Choroid plexus epithelial cell (primary cell): ENCODE measurements at regions not wholly inside any gene's neighbourhood (a gene's known extent, or its start where the extent isn't known, plus 50 kb on each side); places are given as distances from the start of the nearest gene placed in this dataset.
A peak's percentile ranks its signal among the peaks of the same experiment; 100 is the strongest.

Experiments
- DNase-seq: peaks from one replicate; pipeline ENCODE4 v3.0.0-alpha.2; 2010; ENCODE audit warnings: low read depth
- H3K4me3 ChIP-seq: 2 replicates; pipeline ENCODE4 v1.5.1; 2011; ENCODE audit warnings: low read depth, mild to moderate bottlenecking, control low read depth, low read length, moderate library complexity
- CTCF ChIP-seq: conservative IDR thresholded peaks from 2 replicates; pipeline ENCODE4 v1.5.1; 2011; ENCODE audit warnings: low read depth, mild to moderate bottlenecking, control low read depth, inconsistent platforms, low read length, moderate library complexity

- peak; percentile 84 for DNase-seq
- TF ChIP-seq CTCF: no peak
- H3K4me3 ChIP-seq: no peak overlapping the region
Observed at GRCh38 chr3:64859625-64860535, 172.1 kb upstream of the ADAMTS9 start.

- no peak for DNase-seq
- TF ChIP-seq CTCF: no peak
- no peak overlapping the region for H3K4me3 ChIP-seq
Observed at GRCh38 chr3:64856977-64857516, 169.2 kb upstream of the ADAMTS9 start.

GRCh38 chr3:64856106-64856505 is 168.3 kb upstream of the ADAMTS9 start:
- no peak for DNase-seq
- no peak overlapping the region for H3K4me3 ChIP-seq
- TF ChIP-seq CTCF: no peak

- DNase-seq: no peak
- no peak for TF ChIP-seq CTCF
Observed at GRCh38 chr3:64853456-64853855, 165.7 kb upstream of the ADAMTS9 start.

GRCh38 chr3:64852738-64853137 is 164.9 kb upstream of the ADAMTS9 start:
- no peak for TF ChIP-seq CTCF
- no peak overlapping the region for H3K4me3 ChIP-seq
- no peak for DNase-seq

More at GRCh38 chr3:64853456-64853855, 165.7 kb upstream of the ADAMTS9 start:
- no peak overlapping the region for H3K4me3 ChIP-seq

- peak; percentile 85 for DNase-seq
- TF ChIP-seq CTCF: no peak
- no peak overlapping the region for H3K4me3 ChIP-seq
Observed at GRCh38 chr3:64848822-64849221, 161.0 kb upstream of the ADAMTS9 start.
